Peyer's patch (tissue), 4 donors: ENCODE measurements at regions not wholly inside any gene's neighbourhood (a gene's known extent, or its start where the extent isn't known, plus 50 kb on each side); places are given as distances from the start of the nearest gene placed in this dataset.

Source experiments
- DNase-seq, 3 donors: peaks; one replicate each; pipeline ENCODE4 v3.0.0-alpha.2; 2017 to 2019
- H3K27ac ChIP-seq, 4 donors: fragments of 200-600 bp; sonication (generic); one replicate each; pipeline ENCODE4 v1.5.1; 2016 to 2019
- H3K27me3 ChIP-seq, 2 donors: fragments of 200-600 bp; sonication (generic); one replicate each; pipeline ENCODE4 v1.5.1; 2019
- H3K36me3 ChIP-seq, 3 donors: fragments of 200-600 bp; sonication (generic); one replicate each; pipeline ENCODE4 v1.5.1; 2016 to 2019
- H3K4me1 ChIP-seq, 4 donors: fragments of 200-600 bp; sonication (generic); one replicate each; pipeline ENCODE4 v1.5.1; 2016 to 2019
- H3K4me3 ChIP-seq, 4 donors: fragments of 200-600 bp; sonication (generic); 1 replicate in 3 of 4; 2 replicates in 1 of 4; pipeline ENCODE4 v1.5.1; 2016 to 2019; ENCODE audit warnings: mild to moderate bottlenecking in 1 of 4
- H3K9me3 ChIP-seq, 4 donors: fragments of 200-600 bp; sonication (generic); one replicate each; pipeline ENCODE4 v1.5.1; 2016 to 2019; ENCODE audit warnings: mild to moderate bottlenecking in 1 of 4
- POLR2A ChIP-seq, 2 donors: fragments of 450-650 bp; IDR thresholded peaks; one replicate each; pipeline ENCODE4 v1.5.1; 2017; ENCODE audit warnings: antibody characterized with exemption in 2 of 2, mild to moderate bottlenecking in 2 of 2, moderate library complexity in 2 of 2
- TF ChIP-seq, protein P1 (sequence below), 6 experiments: fragments of 450-650 bp in 4 of 6; fragments of 200-600 bp in 2 of 6; sonication (generic) in 1 of 6; IDR thresholded peaks; one replicate each; pipeline ENCODE4 v1.5.1; 2017 to 2019; ENCODE audit warnings: antibody characterized with exemption in 6 of 6, mild to moderate bottlenecking in 3 of 6, moderate library complexity in 1 of 6

DNA sequence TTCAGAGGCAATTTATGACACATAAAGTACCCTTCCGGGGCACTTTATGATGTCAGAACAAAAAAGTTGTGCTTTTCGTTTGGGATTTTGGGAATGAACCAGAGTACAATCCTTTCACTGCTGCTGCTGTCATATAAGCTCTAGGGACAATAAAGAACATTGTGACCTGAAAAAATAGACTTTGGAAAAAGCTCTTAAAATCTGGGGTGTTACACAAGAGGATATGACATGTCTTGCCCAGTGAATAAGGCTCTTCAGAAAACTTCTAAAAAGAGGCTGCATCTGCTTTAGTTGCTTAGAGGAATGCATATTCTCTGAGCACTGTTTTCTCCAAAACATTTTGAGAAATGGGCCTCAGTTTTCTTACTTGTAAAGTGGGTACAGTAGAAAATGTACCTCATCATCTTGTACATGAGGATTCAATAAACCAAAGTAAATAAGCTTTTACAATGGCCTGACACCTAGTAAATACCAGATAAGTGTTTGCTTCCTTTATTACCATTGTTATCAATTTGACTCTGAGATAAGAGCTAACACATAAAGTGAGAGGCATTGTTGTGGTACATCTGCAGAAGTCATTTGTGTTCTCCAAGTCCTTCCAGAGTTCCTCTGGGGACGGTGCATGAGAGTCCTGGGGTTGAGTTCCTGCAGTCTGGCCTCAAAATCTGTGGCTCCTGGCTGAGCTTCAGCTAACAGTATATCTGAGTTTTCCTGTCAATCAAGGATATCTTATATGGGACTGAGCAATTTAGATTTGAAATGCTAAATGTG is 67.4 kb upstream of the EDNRB start:
- TF ChIP-seq, protein P1, sequence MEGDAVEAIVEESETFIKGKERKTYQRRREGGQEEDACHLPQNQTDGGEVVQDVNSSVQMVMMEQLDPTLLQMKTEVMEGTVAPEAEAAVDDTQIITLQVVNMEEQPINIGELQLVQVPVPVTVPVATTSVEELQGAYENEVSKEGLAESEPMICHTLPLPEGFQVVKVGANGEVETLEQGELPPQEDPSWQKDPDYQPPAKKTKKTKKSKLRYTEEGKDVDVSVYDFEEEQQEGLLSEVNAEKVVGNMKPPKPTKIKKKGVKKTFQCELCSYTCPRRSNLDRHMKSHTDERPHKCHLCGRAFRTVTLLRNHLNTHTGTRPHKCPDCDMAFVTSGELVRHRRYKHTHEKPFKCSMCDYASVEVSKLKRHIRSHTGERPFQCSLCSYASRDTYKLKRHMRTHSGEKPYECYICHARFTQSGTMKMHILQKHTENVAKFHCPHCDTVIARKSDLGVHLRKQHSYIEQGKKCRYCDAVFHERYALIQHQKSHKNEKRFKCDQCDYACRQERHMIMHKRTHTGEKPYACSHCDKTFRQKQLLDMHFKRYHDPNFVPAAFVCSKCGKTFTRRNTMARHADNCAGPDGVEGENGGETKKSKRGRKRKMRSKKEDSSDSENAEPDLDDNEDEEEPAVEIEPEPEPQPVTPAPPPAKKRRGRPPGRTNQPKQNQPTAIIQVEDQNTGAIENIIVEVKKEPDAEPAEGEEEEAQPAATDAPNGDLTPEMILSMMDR (IDR thresholded peaks at IDR 0.05) = no peak
- no peak for TF ChIP-seq POLR2A (IDR thresholded peaks at IDR 0.05)
- no peak for DNase-seq
- H3K4me1 ChIP-seq = no peaks in the 10 kb centered on the region
- H3K36me3 ChIP-seq = no peaks in the 10 kb centered on the region
- H3K4me3 ChIP-seq = no peak overlapping the region
- no peaks in the 10 kb centered on the region for H3K27me3 ChIP-seq
- H3K9me3 ChIP-seq = no peaks in the 10 kb centered on the region
- H3K27ac ChIP-seq = no peak overlapping the region

DNA sequence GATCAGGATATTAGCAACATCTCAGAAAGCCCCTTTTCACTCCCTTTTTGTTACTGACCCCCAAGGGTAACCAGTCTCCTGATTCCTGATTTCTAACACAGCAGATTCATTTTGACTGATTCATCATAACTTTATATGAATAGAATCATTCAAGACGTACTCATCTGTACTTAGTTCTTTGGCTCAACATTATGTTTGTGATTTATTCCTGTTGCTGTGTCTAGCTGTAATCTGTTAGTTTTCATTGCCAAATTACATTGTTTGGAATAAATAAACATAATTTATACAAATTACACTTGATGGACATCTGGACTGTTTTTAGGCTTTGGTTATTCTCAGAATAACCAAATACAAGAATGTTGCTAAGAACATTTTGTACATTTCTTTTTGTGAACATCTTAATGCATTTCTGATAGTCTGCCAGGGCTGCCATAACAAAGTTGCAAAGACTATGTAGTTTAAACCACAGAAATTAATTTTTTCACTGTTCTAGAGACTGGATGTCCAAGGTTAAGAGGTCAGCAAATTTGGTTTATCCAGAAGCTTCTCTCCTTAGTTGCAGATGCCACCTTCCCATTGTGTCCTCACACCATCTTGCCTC is 62.8 kb upstream of the EDNRB start:
- no peaks in the 10 kb centered on the region for H3K9me3 ChIP-seq
- no peak overlapping the region for H3K4me3 ChIP-seq
- H3K4me1 ChIP-seq = no peaks in the 10 kb centered on the region
- H3K27me3 ChIP-seq = no peaks in the 10 kb centered on the region
- TF ChIP-seq, protein P1 (IDR thresholded peaks at IDR 0.05) = no peak
- no peak for TF ChIP-seq POLR2A (IDR thresholded peaks at IDR 0.05)
- no peaks in the 10 kb centered on the region for H3K36me3 ChIP-seq
- no peak overlapping the region for H3K27ac ChIP-seq
- DNase-seq = no peak

DNA sequence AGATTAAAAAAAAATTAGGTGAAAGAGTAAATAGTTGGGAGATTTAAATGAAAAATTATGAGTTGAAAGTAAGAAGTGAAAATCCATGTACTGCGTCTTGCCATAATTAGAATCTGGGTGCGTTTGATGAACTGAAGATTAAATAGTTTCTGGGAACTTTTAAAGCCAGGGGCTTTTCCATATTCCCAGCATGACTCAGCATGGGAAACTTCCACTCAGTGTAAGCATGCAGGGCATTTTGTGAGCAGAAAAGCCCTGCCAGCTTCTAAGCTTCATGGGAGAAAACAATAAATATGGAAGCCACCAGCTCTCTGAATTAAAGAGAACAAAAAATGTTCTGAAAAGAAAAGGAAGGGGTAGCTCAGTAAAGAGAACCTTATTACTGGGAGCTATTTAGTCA is 62.0 kb upstream of the EDNRB start:
- Histone ChIP-seq H3K9me3 (no peaks in the 10 kb centered on the region), H3K4me3 (no peak overlapping the region), H3K27me3 (no peaks in the 10 kb centered on the region), H3K36me3 (no peaks in the 10 kb centered on the region), H3K27ac (no peak overlapping the region), H3K4me1 (no peaks in the 10 kb centered on the region)
- no peak for DNase-seq
- TF ChIP-seq, protein P1 (IDR thresholded peaks at IDR 0.05) = no peak
- TF ChIP-seq POLR2A (IDR thresholded peaks at IDR 0.05) = no peak

DNA sequence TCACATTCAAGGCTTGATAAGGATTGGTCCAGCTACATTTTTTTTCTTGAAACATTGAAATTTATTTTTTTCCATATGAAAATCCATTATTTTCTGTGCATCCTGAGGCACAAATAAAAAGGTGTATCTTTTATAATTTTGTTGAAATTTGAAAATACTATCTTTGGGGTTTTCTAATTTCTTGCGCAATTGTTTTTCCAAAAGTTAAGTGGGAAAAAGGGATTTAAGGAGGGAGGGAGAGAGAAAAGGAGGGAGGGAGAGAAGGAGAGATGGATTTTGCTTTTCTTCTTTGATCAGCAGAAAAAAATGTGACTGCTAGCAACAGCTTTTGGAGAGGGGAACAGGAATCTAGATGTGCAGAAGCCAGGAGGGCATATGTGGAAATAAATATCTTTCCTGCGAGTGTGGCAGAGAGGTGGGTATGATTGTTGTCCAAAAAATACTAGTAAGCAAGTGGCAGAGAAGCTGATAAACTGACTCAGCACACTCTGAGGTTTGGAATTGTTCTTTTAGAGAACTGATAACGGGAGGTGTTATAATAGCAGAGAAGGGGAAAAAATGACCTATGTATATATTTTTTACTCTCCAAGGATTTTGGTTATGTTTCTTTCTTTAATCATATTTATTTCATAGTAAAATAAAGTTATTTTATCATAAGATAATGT is 61.2 kb upstream of the EDNRB start:
- Histone ChIP-seq H3K27ac (no peak overlapping the region), H3K36me3 (no peaks in the 10 kb centered on the region), H3K27me3 (no peaks in the 10 kb centered on the region), H3K4me1 (no peaks in the 10 kb centered on the region), H3K9me3 (no peaks in the 10 kb centered on the region), H3K4me3 (no peak overlapping the region)
- TF ChIP-seq, protein P1 (IDR thresholded peaks at IDR 0.05) = no peak
- TF ChIP-seq POLR2A (IDR thresholded peaks at IDR 0.05) = no peak
- no peak for DNase-seq

DNA sequence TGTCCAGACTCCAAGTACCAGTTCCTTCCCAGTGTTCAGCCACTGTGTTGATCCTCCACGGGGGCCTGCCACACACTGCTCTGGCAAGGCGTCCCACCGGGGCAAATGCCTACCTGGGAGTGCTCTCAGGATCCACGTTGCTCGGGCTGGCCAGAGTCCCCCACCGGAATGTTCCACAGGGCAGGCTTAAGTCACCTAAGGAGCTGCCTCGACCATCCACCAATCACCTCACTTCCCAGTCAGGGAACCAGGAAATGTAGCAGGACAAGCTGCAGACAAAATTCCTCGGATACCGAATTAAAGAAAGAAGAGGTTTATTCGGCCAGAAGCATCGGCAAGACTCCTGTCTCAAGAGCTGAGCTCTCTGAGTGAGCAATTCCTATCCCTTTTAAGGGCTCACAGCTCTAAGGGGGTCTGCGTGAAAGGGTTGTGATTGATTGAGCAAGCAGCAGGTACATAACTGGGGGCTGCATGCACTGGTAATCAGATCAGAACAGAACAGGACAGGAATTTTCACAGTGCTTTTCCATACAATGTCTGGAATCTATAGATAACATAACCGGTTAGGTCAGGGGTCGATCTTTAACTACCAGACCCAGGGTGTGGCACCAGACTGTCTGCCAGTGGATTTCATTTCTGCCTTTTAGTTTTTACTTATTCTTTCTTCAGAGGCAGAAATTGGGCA is 56.9 kb upstream of the EDNRB start:
- no peak for DNase-seq
- no peaks in the 10 kb centered on the region for H3K4me1 ChIP-seq
- no peaks in the 10 kb centered on the region for H3K36me3 ChIP-seq
- no peaks in the 10 kb centered on the region for H3K27me3 ChIP-seq
- TF ChIP-seq, protein P1 (IDR thresholded peaks at IDR 0.05) = no peak
- TF ChIP-seq POLR2A (IDR thresholded peaks at IDR 0.05) = no peak
- H3K4me3 ChIP-seq = no peak overlapping the region
- H3K27ac ChIP-seq = no peak overlapping the region
- H3K9me3 ChIP-seq = no peaks in the 10 kb centered on the region
